Mesenchymal stem cell (in vitro differentiated cells and primary cell): ENCODE measurements at regions not wholly inside any gene's neighbourhood (a gene's known extent, or its start where the extent isn't known, plus 50 kb on each side); places are given as distances from the start of the nearest gene placed in this dataset.

Experiments
- DNase-seq: peaks from one replicate; pipeline ENCODE4 v3.0.0-alpha.2; 2013
- H2AFZ ChIP-seq: one replicate; pipeline ENCODE4 v1.6.1; 2013; ENCODE audit warnings: low read depth, mild to moderate bottlenecking, control low read depth, inconsistent platforms, low read length, moderate library complexity
- H2AK5ac ChIP-seq: 2 replicates; pipeline ENCODE4 v1.6.1; 2013; ENCODE audit warnings: low read length, moderate library complexity, mild to moderate bottlenecking, inconsistent platforms; ENCODE audit not compliant: severe bottlenecking
- H2BK120ac ChIP-seq: one replicate; pipeline ENCODE4 v1.6.1; 2013; ENCODE audit warnings: low read depth, mild to moderate bottlenecking, inconsistent platforms, low read length, moderate library complexity
- H2BK12ac ChIP-seq, 2 experiments: one replicate each; pipeline ENCODE4 v1.6.1; 2013; ENCODE audit warnings: inconsistent platforms in 2 of 2, low read length in 2 of 2, mild to moderate bottlenecking in 2 of 2, moderate library complexity in 2 of 2, control low read depth in 1 of 2
- H2BK15ac ChIP-seq: one replicate; pipeline ENCODE4 v1.6.1; 2013; ENCODE audit warnings: mild to moderate bottlenecking, low read depth, inconsistent platforms; ENCODE audit not compliant: poor library complexity, severe bottlenecking
- H2BK5ac ChIP-seq: 2 replicates; pipeline ENCODE4 v1.6.1; 2013; ENCODE audit warnings: low read depth, mild to moderate bottlenecking, low read length, control low read depth, inconsistent platforms; ENCODE audit not compliant: poor library complexity, severe bottlenecking
- H3K14ac ChIP-seq, 2 experiments: one replicate each; pipeline ENCODE4 v1.6.1; 2013; ENCODE audit warnings: inconsistent platforms in 2 of 2, low read length in 2 of 2, control low read depth in 1 of 2, mild to moderate bottlenecking in 1 of 2, moderate library complexity in 1 of 2
- H3K18ac ChIP-seq, 2 experiments: one replicate each; pipeline ENCODE4 v1.6.1; 2013; ENCODE audit warnings: inconsistent platforms in 2 of 2, low read length in 2 of 2, control low read depth in 1 of 2, low read depth in 1 of 2, mild to moderate bottlenecking in 1 of 2
- H3K23ac ChIP-seq, 2 experiments: one replicate each; pipeline ENCODE4 v1.6.1; 2013; ENCODE audit warnings: inconsistent platforms in 2 of 2, low read length in 2 of 2, mild to moderate bottlenecking in 2 of 2, moderate library complexity in 2 of 2, control low read depth in 1 of 2
- H3K27ac ChIP-seq: 2 replicates; pipeline ENCODE4 v1.5.1; 2013; ENCODE audit warnings: mild to moderate bottlenecking, moderate library complexity, low read length, control low read depth, inconsistent platforms; ENCODE audit not compliant: poor library complexity, severe bottlenecking
- H3K27me3 ChIP-seq, 2 experiments: 2 replicates each; pipeline versions ENCODE4 v1.6.1 to v1.7.0; 2013; ENCODE audit warnings: low read length in 2 of 2, mild to moderate bottlenecking in 2 of 2, moderate library complexity in 2 of 2, control low read depth in 1 of 2, inconsistent platforms in 1 of 2; ENCODE audit not compliant: control insufficient read depth in 1 of 2, insufficient read depth in 1 of 2
- H3K36me3 ChIP-seq, 2 experiments: 2 replicates each; pipeline versions ENCODE4 v1.6.1 to v1.7.0; 2013; ENCODE audit warnings: low read length in 2 of 2, control low read depth in 1 of 2, inconsistent platforms in 1 of 2, low read depth in 1 of 2, mild to moderate bottlenecking in 1 of 2; ENCODE audit not compliant: insufficient read depth in 2 of 2, control insufficient read depth in 1 of 2
- H3K4ac ChIP-seq, 2 experiments: one replicate each; pipeline ENCODE4 v1.6.1; 2013; ENCODE audit warnings: inconsistent platforms in 2 of 2, low read length in 2 of 2, mild to moderate bottlenecking in 2 of 2, moderate library complexity in 2 of 2, control low read depth in 1 of 2, low read depth in 1 of 2
- H3K4me1 ChIP-seq: 2 replicates; pipeline ENCODE4 v1.6.1; 2013; ENCODE audit warnings: low read depth, low read length, control low read depth; ENCODE audit not compliant: control insufficient read depth, insufficient read depth
- H3K4me2 ChIP-seq: 2 replicates; pipeline ENCODE4 v1.6.1; 2013; ENCODE audit warnings: low read length, mild to moderate bottlenecking, inconsistent platforms; ENCODE audit not compliant: poor library complexity, severe bottlenecking
- H3K4me3 ChIP-seq, 2 experiments: 2 replicates each; pipeline versions ENCODE4 v1.5.1 to v1.7.0; 2013; ENCODE audit warnings: low read length in 2 of 2, mild to moderate bottlenecking in 2 of 2, control low read depth in 1 of 2, low read depth in 1 of 2; ENCODE audit not compliant: insufficient read depth in 1 of 2
- H3K79me1 ChIP-seq: replicated peaks from 2 replicates; pipeline ENCODE4 v1.6.1; 2013; ENCODE audit warnings: mild to moderate bottlenecking, control low read depth, low read length, inconsistent platforms; ENCODE audit not compliant: poor library complexity, severe bottlenecking
- H3K9ac ChIP-seq: 2 replicates; pipeline ENCODE4 v1.7.0; 2013; ENCODE audit warnings: mild to moderate bottlenecking, low read length, moderate library complexity
- H3K9me3 ChIP-seq: 2 replicates; pipeline ENCODE4 v1.7.0; 2013; ENCODE audit warnings: mild to moderate bottlenecking, low read length; ENCODE audit not compliant: control insufficient read depth
- H4K8ac ChIP-seq: one replicate; pipeline ENCODE4 v1.6.1; 2013; ENCODE audit warnings: inconsistent platforms, mild to moderate bottlenecking, low read length, moderate library complexity
- H4K91ac ChIP-seq: one replicate; pipeline ENCODE4 v1.6.1; 2013; ENCODE audit warnings: mild to moderate bottlenecking, low read length, inconsistent platforms
- WGBS: methylation state at CpG from one replicate; pipeline ENCODE4 v1.1.7; 2013; ENCODE audit warnings: mixed read lengths; 5-methylcytosine and 5-hydroxymethylcytosine counted together

DNA sequence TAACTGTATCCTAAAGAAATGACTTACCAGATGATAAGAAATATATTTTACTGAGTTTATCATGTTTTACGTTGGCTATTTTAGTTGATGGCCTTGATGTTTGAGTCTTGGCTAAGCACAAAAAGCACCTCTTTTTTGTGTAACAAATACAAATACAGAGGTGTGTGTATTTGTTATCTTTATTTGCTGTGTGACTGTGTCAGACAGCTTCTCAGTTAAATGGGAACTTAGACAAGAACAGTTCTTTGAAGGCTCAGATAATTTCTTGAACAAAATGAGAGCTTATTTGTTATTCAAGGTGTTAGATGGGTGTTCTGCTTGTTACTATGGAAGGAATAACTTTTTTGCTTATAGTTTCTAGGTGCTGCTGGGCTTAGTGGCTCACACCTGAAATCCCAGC is 95.4 kb downstream of the RPS12 start:
- Histone ChIP-seq H3K4ac (no peak overlapping the region), H3K4me2 (no peak overlapping the region), H3K27ac (no peak overlapping the region), H3K23ac (no peak overlapping the region), H2AK5ac (no peak overlapping the region), H2BK120ac (no peak overlapping the region), H4K8ac (no peak overlapping the region), H3K4me3 (no peak overlapping the region), H3K27me3 (no peaks in the 10 kb centered on the region), H3K18ac (no peak overlapping the region), H3K14ac (no peak overlapping the region), H3K9me3 (no peaks in the 10 kb centered on the region), H3K36me3 (no peaks in the 10 kb centered on the region), H4K91ac (no peak overlapping the region), H2BK5ac (no peak overlapping the region), H3K9ac (no peak overlapping the region), H2BK12ac (no peak overlapping the region), H2BK15ac (no peak overlapping the region), H3K4me1 (peaks cover 2% of the 10 kb centered on the region), H2AFZ (no peak overlapping the region), H3K79me1 (no peaks in the 10 kb centered on the region)
- DNase-seq: no peak
- 100% methylated on average over 1 of the region's 1 CpG for WGBS

DNA sequence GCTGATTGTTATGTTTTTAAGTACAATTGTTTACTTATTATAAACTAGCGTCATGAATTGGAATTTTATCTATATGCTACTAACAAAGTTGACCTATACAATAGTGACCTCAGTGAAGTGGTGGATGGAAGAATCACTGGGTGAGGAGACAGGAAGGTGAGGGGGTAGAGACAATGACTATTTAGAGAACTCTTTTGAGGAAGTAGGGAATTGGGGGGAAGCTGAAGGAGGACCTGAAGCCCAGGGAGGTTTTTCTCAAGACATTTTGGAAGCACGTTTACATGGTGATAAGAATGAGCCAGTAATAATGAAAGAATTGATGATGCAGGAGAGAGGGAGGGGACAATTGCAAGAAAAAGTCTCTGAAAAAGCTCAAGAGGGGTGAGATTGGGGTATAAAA is 96.4 kb downstream of the RPS12 start:
- H3K4ac ChIP-seq: no peak overlapping the region
- no peak overlapping the region for H3K9ac ChIP-seq
- no peaks in the 10 kb centered on the region for H3K9me3 ChIP-seq
- H2AK5ac ChIP-seq: no peak overlapping the region
- H3K27me3 ChIP-seq: peaks cover 0 to 4% of the 10 kb centered on the region in 2 experiments
- H2BK15ac ChIP-seq: no peak overlapping the region
- H2BK5ac ChIP-seq: no peak overlapping the region
- H3K23ac ChIP-seq: no peak overlapping the region
- H2AFZ ChIP-seq: no peak overlapping the region
- no peak overlapping the region for H2BK12ac ChIP-seq
- no peak overlapping the region for H3K14ac ChIP-seq
- H4K91ac ChIP-seq: no peak overlapping the region
- no peak overlapping the region for H3K4me2 ChIP-seq
- no peak overlapping the region for H3K18ac ChIP-seq
- H2BK120ac ChIP-seq: peak overlapping the region; percentile 5
- no peak overlapping the region for H3K4me3 ChIP-seq
- H3K79me1 ChIP-seq: no peaks in the 10 kb centered on the region
- no peaks in the 10 kb centered on the region for H3K36me3 ChIP-seq
- 39% methylated on average over 1 of the region's 2 CpGs for WGBS
- no peak overlapping the region for H4K8ac ChIP-seq
- peaks cover 2% of the 10 kb centered on the region for H3K4me1 ChIP-seq
- no peak for DNase-seq
- no peak overlapping the region for H3K27ac ChIP-seq

GRCh38 chr6:132919045-132919860 is 104.9 kb downstream of the RPS12 start:
- H3K4ac ChIP-seq: no peak overlapping the region
- peak overlapping the region in 1 of 2 experiments; percentile 53 for H3K4me3 ChIP-seq
- H2BK15ac ChIP-seq: no peak overlapping the region

DNA sequence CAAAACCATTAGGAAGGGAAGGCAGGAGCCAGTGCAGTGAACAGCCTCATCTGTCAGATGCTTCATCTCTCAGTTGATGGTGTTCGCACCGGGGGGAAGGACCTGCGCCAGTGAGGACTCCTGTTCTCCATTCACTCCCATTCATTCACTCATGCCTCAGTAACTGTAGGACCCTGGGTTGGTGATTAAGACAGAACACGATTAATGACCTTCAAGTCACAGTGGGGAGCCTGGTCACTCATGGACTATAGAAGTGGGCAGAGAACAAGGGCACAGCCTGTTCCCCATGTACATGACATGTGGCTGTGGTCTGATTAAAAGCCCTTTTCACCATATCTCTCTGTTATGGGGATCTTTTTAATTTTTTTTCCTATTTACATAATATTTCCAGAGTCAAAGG is 113.3 kb downstream of the RPS12 start:
- DNase-seq: no peak
- Histone ChIP-seq H3K4me2 (no peak overlapping the region), H3K14ac (no peak overlapping the region), H3K18ac (peak overlapping the region in 1 of 2 experiments; percentile 62), H3K9me3 (no peaks in the 10 kb centered on the region), H2BK15ac (no peak overlapping the region), H3K79me1 (no peaks in the 10 kb centered on the region), H2AK5ac (no peak overlapping the region), H3K9ac (no peak overlapping the region), H3K27me3 (peaks cover 0 to 51% of the 10 kb centered on the region in 2 experiments), H2BK120ac (no peak overlapping the region), H3K23ac (peak overlapping the region in 1 of 2 experiments; percentile 34), H2BK5ac (no peak overlapping the region), H3K4ac (no peak overlapping the region), H3K27ac (no peak overlapping the region), H3K4me1 (peaks cover 5% of the 10 kb centered on the region), H4K91ac (no peak overlapping the region), H4K8ac (no peak overlapping the region), H2BK12ac (peak overlapping the region; percentile 45 to 66), H3K4me3 (no peak overlapping the region), H3K36me3 (no peaks in the 10 kb centered on the region), H2AFZ (no peak overlapping the region)
- WGBS: 100% methylated on average over 1 of the region's 4 CpGs

More at GRCh38 chr6:132919045-132919860, 104.9 kb downstream of the RPS12 start:
- Histone ChIP-seq H4K91ac (no peak overlapping the region), H3K27me3 (peaks cover 0 to 9% of the 10 kb centered on the region in 2 experiments), H3K79me1 (no peaks in the 10 kb centered on the region), H3K4me2 (no peak overlapping the region), H2AFZ (no peak overlapping the region), H2BK5ac (no peak overlapping the region), H3K9ac (peak overlapping the region; percentile 49), H3K27ac (peak overlapping the region; percentile 65), H3K36me3 (no peaks in the 10 kb centered on the region), H3K9me3 (no peaks in the 10 kb centered on the region), H2BK12ac (peak overlapping the region in 1 of 2 experiments; percentile 78), H2AK5ac (no peak overlapping the region), H4K8ac (no peak overlapping the region), H3K14ac (no peak overlapping the region), H3K23ac (no peak overlapping the region), H2BK120ac (no peak overlapping the region), H3K18ac (peak overlapping the region in 1 of 2 experiments; percentile 88), H3K4me1 (no peaks in the 10 kb centered on the region)
- 12% methylated on average over 4 of the region's 4 CpGs for WGBS
- peak; percentile 91 for DNase-seq
